HUES64 (cell line): ENCODE measurements at regions not wholly inside any gene's neighbourhood (a gene's known extent, or its start where the extent isn't known, plus 50 kb on each side); places are given as distances from the start of the nearest gene placed in this dataset.

ENCODE experiments used
- H3K27ac ChIP-seq: 2 replicates; pipeline ENCODE4 v1.7.0; 2013; ENCODE audit warnings: low read depth, low read length, inconsistent platforms
- H3K27me3 ChIP-seq: 2 replicates; pipeline ENCODE4 v1.6.1; 2013; ENCODE audit warnings: mild to moderate bottlenecking, low read length; ENCODE audit not compliant: insufficient read depth
- H3K36me3 ChIP-seq: 2 replicates; pipeline ENCODE4 v1.6.1; 2013; ENCODE audit warnings: mild to moderate bottlenecking, low read length; ENCODE audit not compliant: insufficient read depth
- H3K4me1 ChIP-seq: 2 replicates; pipeline ENCODE4 v1.6.1; 2013; ENCODE audit warnings: mild to moderate bottlenecking, low read length, moderate library complexity; ENCODE audit not compliant: insufficient read depth
- H3K4me3 ChIP-seq: 2 replicates; pipeline ENCODE4 v1.5.1; 2013; ENCODE audit warnings: mild to moderate bottlenecking, low read length, moderate library complexity
- H3K9ac ChIP-seq: 2 replicates; pipeline ENCODE4 v1.6.1; 2013; ENCODE audit warnings: mild to moderate bottlenecking, low read depth, low read length
- H3K9me3 ChIP-seq: 2 replicates; pipeline ENCODE4 v1.6.1; 2013; ENCODE audit warnings: low read depth, low read length; ENCODE audit not compliant: insufficient read depth
- WGBS: fragments of 150-250, 120-280 bp; methylation state at CpG from one replicate; pipeline ENCODE4 v1.1.7; 2013; ENCODE audit warnings: missing lambda C conversion rate; 5-methylcytosine and 5-hydroxymethylcytosine counted together

DNA sequence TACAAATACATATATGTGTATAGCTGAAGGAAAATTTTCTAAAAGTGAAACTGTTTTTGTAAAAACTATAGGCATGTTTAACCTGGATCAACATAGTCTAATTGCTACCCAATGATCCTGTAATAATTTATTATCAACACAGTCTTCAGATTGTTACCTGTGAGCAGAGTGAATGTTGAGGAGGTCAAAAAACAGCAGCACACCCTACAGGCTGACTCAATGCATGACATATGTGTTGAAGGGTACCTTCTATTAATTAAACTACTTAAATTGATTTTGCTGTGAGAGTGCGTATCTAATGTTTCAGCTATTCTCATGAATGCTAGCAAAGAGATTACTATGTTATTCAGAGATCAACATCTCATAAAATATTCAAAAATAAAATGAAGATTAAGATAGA, 411.4 kb downstream of the TNS3 start:
- Histone ChIP-seq H3K9ac (no peak overlapping the region), H3K27ac (no peak overlapping the region), H3K36me3 (no peaks in the 10 kb centered on the region), H3K4me1 (no peaks in the 10 kb centered on the region), H3K27me3 (no peaks in the 10 kb centered on the region), H3K9me3 (no peaks in the 10 kb centered on the region), H3K4me3 (no peak overlapping the region)
- WGBS: no CpG with 5 or more reads among the region's 1 CpG

DNA sequence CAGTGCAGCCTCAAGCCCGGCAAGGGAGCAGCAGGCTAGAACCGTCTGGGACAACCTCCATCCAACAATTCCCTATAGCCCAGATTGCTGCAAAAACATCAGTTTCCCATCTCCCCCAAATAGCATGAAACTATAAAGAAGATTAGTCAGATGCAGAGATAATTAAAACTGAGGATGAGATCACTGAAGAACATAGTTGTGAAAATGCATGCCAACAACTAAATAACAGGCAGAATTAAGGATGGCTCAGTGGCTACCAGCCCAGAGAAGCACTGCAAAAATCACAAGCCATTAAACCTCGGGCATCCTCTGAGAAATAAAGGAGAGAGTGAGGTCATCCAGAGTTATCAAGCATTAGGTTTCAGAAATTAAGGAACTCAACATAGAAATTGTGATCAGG, 427.1 kb downstream of the TNS3 start:
- 96% methylated on average over 3 of the region's 3 CpGs for WGBS
- Histone ChIP-seq H3K27me3 (no peaks in the 10 kb centered on the region), H3K4me1 (peaks cover 14% of the 10 kb centered on the region), H3K27ac (no peak overlapping the region), H3K36me3 (no peaks in the 10 kb centered on the region), H3K9ac (no peak overlapping the region), H3K9me3 (0 out of 2 replicates have a peak, but pooled peaks cover 8% of the 10 kb centered on the region), H3K4me3 (no peak overlapping the region)

DNA sequence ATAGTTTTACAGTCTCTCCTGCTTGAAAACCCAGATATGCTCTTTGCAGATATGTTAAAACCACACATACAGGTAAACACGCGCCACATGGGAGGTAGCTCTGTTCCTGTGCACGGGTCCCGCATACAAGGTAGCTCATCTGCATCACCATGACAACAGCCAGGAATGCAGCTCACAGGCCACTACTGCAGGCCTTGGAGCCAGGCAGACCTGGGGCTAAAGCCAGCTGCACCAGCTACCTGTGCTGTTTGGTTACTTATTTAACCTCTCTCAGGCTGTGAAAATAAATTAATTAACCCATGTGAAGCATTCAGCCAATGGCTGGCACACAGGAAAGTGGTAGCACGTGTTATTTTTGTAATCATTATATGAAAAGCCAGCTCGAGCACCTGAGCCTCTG, 428.3 kb downstream of the TNS3 start:
- no peak overlapping the region for H3K9ac ChIP-seq
- H3K4me3 ChIP-seq: no peak overlapping the region
- no peaks in the 10 kb centered on the region for H3K27me3 ChIP-seq
- 60% methylated on average over 6 of the region's 6 CpGs for WGBS
- no peak overlapping the region for H3K27ac ChIP-seq
- H3K4me1 ChIP-seq: peaks cover 14% of the 10 kb centered on the region
- no peaks in the 10 kb centered on the region for H3K9me3 ChIP-seq
- H3K36me3 ChIP-seq: no peaks in the 10 kb centered on the region

DNA sequence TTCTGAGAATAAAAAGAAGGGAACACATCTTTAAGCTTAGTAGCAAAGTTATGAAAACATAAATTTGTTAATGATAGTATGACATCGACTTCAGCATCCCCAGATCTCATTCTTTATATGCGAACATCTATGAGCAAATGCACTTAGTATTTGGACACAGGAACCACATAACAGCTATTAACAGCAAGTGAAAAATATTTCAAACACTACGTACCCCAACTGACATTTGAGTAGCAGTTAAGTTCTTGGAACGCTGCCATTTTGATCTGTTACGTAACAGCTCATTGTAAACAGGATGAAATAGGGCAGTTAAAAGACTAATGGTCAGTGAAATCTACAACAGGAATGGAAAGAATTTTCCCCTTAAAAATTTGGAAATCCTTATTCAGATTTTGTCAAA, 428.9 kb downstream of the TNS3 start:
- Histone ChIP-seq H3K27ac (no peak overlapping the region), H3K27me3 (no peaks in the 10 kb centered on the region), H3K36me3 (no peaks in the 10 kb centered on the region), H3K4me3 (no peak overlapping the region), H3K9me3 (no peaks in the 10 kb centered on the region), H3K9ac (no peak overlapping the region), H3K4me1 (peaks cover 14% of the 10 kb centered on the region)
- WGBS: 98% methylated on average over 5 of the region's 5 CpGs

DNA sequence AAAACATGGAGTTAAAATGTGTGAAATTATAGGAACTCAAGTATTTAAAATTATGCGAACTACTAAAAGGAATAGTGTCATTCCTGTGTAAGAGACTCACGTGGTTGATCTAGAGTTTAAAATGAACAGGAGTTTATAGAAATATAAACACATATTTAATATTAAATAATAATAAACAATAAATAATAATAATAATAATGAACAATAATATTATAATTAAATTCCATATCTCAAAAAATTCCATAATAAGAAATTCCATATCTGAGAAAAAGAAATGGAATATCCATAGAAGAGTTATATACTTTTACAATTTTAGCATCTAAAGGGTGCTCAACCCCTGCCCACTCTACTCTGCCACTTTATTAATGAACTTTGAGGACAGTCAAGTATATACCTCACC, 429.6 kb downstream of the TNS3 start:
- Histone ChIP-seq H3K9ac (no peak overlapping the region), H3K4me1 (peaks cover 14% of the 10 kb centered on the region), H3K36me3 (no peaks in the 10 kb centered on the region), H3K4me3 (no peak overlapping the region), H3K27me3 (no peaks in the 10 kb centered on the region), H3K27ac (no peak overlapping the region), H3K9me3 (no peaks in the 10 kb centered on the region)
- 88% methylated on average over 1 of the region's 2 CpGs for WGBS

DNA sequence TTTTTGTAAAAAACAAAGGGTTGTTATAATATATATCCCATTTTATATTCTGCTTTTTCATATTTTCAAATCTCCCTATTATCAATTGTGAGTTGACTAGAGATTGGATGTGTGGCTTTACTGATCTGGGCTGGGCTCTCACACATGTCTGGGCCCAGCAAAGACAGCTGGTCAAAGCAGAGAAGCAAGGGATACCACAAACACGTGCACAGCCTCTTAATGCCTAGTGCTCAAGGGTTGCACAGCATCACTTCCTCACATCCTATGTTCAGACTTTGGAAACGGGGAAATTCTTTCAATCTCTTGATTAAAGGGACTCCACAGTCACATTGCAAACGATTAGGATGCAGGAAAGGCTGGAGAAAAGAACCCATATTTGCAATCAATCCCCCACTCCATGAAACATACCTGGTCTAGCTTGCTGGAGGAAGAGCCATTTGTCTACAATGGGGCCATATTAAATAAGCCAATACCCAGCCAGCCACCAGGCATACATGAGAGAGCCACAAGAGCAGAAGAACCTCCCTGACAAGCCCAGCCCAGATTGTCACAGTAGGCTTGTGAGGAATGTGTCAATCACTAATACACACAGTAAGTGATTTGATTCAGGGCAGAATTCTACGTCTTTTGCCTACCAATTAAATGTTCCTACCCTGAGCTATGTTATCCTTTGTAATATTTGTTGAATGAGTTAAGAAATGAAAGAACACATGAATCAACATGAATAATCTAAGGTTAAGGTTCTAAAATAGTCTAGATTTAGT, 431.2 kb downstream of the TNS3 start:
- Histone ChIP-seq H3K4me1 (peaks cover 14% of the 10 kb centered on the region), H3K9me3 (no peaks in the 10 kb centered on the region), H3K27me3 (no peaks in the 10 kb centered on the region), H3K27ac (no peak overlapping the region), H3K36me3 (no peaks in the 10 kb centered on the region), H3K9ac (no peak overlapping the region), H3K4me3 (no peak overlapping the region)
- WGBS: 87% methylated on average over 3 of the region's 4 CpGs

DNA sequence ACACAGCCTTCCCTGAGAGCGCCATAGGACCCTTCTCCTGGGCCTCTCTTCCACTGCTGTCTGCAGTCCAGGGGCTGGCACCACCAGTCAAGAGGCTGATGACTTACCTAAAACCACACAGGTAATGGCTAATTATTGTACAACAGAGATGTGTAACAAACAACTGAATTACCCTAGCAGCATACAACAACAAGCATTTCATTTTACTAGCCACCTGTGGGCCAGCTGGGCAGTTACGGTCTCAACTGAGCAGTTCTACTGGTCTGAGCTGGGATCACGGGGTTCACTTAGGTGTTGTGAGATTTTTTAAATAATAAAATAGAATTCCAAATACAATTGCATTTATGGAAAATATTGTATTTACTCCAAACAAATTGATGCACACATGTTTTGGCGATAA, 431.9 kb downstream of the TNS3 start:
- Histone ChIP-seq H3K9ac (no peak overlapping the region), H3K4me1 (peaks cover 14% of the 10 kb centered on the region), H3K27ac (no peak overlapping the region), H3K27me3 (no peaks in the 10 kb centered on the region), H3K4me3 (no peak overlapping the region), H3K9me3 (no peaks in the 10 kb centered on the region), H3K36me3 (no peaks in the 10 kb centered on the region)
- WGBS: 96% methylated on average over 2 of the region's 4 CpGs

DNA sequence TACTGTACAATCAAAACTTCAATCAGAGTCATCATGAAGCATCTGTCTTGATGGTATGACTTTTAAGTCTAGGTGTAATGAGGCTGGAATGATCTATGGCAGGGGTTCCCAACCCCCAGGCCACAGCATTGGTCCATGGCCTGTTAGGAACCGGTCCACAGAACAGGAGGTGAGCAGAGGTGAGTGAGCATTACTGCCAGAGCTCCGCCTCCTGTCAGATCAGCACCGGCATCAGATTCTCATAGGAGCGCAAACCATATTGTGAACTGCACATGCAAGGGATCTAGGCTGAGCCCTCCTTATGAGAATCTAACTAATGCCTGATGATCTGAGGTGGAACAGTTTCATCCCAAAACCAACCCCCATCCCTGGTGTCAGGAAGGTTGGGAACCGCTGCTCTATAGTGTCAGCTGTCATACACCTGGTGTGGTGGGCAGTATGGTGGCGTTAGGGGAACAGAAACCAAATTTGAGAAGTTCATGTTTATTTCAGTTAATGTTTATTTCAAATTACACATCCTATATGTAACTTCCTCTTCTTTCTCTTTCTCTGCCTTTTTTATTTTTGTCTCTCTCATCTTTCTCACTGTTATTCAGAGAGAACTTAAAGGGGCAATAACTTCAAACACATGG, 432.6 kb downstream of the TNS3 start:
- Histone ChIP-seq H3K27me3 (no peaks in the 10 kb centered on the region), H3K4me3 (no peak overlapping the region), H3K27ac (no peak overlapping the region), H3K9ac (no peak overlapping the region), H3K36me3 (no peaks in the 10 kb centered on the region), H3K9me3 (no peaks in the 10 kb centered on the region), H3K4me1 (peaks cover 13% of the 10 kb centered on the region)
- WGBS: 94% methylated on average over 4 of the region's 6 CpGs

DNA sequence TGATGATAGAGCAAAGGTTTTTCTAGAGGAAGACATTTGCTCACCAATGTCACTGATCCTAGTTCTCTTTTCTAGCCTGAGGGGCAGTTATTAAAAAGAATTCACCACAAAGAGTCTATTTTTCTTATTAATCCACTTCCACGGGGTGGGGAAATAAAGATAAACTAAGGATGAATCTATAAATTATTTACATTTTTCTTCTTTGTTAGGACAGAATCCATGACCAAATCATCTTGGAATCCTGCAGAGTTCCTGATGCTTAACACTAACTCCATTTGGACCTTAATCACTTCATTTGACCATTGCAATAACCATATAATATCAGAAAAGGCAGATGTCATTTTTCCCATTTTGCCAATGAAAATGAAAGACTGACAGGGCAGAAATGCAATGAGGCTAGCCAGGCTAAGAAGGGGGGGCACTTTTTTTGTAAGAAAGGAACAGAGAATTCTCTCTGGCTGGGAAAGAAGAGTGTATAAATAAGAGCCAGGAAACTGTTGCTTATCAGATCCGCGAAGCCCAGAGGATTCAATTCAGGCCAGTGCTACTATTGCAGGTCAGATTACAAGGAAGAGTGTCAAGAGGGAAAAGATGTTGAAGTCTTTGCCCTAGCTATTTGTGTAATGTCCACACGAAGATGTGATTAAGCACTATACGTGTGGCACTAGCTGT, 433.2 kb downstream of the TNS3 start:
- Histone ChIP-seq H3K27ac (no peak overlapping the region), H3K9ac (no peak overlapping the region), H3K27me3 (no peaks in the 10 kb centered on the region), H3K4me3 (no peak overlapping the region), H3K4me1 (peaks cover 6% of the 10 kb centered on the region), H3K36me3 (no peaks in the 10 kb centered on the region), H3K9me3 (no peaks in the 10 kb centered on the region)
- WGBS: 91% methylated on average over 4 of the region's 5 CpGs

DNA sequence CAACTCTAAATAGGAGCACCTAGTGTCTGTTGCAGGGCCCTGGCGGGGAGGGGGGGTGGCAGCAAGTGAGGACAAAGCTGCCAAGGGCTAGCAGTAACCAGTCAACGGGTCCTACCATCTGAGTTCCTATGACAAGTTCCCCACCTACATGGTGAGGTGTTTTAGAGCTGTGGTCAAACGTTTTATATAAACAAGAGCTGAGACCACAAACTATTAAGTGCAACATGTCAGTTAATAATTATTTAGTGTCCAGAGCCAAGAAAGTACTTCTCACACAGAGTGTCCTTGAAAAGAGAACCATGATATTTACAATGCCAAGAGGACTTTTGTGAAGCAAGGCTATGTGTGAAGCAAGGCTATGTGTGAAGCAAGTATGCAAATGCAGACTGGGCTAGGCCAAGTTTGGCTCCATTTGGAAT, 434.7 kb downstream of the TNS3 start:
- Histone ChIP-seq H3K4me1 (no peaks in the 10 kb centered on the region), H3K36me3 (no peaks in the 10 kb centered on the region), H3K9me3 (no peaks in the 10 kb centered on the region), H3K27ac (no peak overlapping the region), H3K4me3 (no peak overlapping the region), H3K9ac (no peak overlapping the region), H3K27me3 (no peaks in the 10 kb centered on the region)
- 100% methylated on average over 1 of the region's 3 CpGs for WGBS

DNA sequence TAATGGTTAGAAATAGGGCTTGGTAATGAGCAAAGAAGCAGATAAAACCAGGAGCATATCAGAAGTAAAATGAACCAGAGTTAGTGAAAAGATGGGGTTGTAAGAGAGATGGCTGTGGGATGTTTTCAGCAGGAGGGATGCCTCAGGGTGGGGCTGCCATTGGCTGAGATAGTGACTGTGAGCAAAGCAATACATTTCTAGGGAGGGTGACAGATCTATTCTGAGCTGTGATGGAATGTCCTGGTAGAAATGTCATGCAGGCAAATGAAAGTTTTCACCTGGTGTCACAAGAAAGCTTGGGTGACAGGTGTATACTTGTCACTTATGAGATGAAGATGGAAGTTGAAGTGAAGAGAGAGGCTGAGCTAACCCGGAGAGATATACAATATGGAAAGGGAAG, 435.9 kb downstream of the TNS3 start:
- no peak overlapping the region for H3K27ac ChIP-seq
- H3K9me3 ChIP-seq: no peaks in the 10 kb centered on the region
- 54% methylated on average over 1 of the region's 1 CpG for WGBS
- no peak overlapping the region for H3K9ac ChIP-seq
- no peak overlapping the region for H3K4me3 ChIP-seq
- no peaks in the 10 kb centered on the region for H3K27me3 ChIP-seq
- no peaks in the 10 kb centered on the region for H3K4me1 ChIP-seq
- H3K36me3 ChIP-seq: no peaks in the 10 kb centered on the region
